ENCODE measurements at regions not wholly inside any gene's neighbourhood (a gene's known extent, or its start where the extent isn't known, plus 50 kb on each side); places are given as distances from the start of the nearest gene placed in this dataset.

GRCh38 chr4:13215560-13215959 is 268.6 kb downstream of the RAB28 start:
- intact Hi-C loops (cut with DNase I) = no loop called here
- WGBS = 100% methylated on average over 5 of the region's 5 CpGs
- no peaks in the 10 kb centered on the region for H3K27me3 ChIP-seq (replicated peaks; ENCODE audit: insufficient read depth)
- H3K36me3 ChIP-seq = no peaks in the 10 kb centered on the region
- H3K9me3 ChIP-seq = no peaks in the 10 kb centered on the region
- H3K4me3 ChIP-seq = no peak overlapping the region
- TF ChIP-seq CTCF (IDR thresholded peaks at IDR 0.05) = no peak
- no peak for TF ChIP-seq POLR2A (IDR thresholded peaks at IDR 0.05)
- TF ChIP-seq POLR2AphosphoS5 (IDR thresholded peaks at IDR 0.05) = no peak
- H3K27ac ChIP-seq = no peak overlapping the region
- no peaks in the 10 kb centered on the region for H3K4me1 ChIP-seq (replicated peaks)
- DNase-seq (ENCODE audit: low spot score) = no peak

DNA sequence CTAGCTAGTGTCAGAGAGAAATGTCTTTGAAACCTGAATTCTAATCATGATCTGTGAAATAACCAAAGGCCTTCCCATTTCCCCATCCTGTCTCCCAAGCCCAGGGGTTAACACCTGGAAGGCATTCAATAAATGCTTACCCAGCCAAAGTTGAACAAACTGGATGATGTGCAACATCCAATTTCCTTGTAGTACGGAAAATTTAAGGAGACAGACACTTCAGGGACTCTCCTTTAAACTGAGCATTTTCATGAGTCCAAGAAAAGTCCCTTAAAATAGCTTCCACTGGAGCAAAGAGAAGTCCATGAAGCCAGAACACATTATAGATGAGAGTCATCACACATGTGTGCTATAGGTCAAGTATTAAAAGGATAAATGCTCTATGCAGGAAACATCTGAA is 271.2 kb downstream of the RAB28 start:
- WGBS = 88% methylated on average over 1 of the region's 1 CpG
- intact Hi-C loops (cut with DNase I) = no loop called here
- Histone ChIP-seq H3K4me3 (no peak overlapping the region), H3K9me3 (no peaks in the 10 kb centered on the region), H3K4me1 (replicated peaks) (no peaks in the 10 kb centered on the region), H3K36me3 (no peaks in the 10 kb centered on the region), H3K27ac (no peak overlapping the region), H3K27me3 (replicated peaks; ENCODE audit: insufficient read depth) (no peaks in the 10 kb centered on the region)
- no peak for DNase-seq (ENCODE audit: low spot score)
- TF ChIP-seq CTCF (IDR thresholded peaks at IDR 0.05) (no peak), POLR2A (IDR thresholded peaks at IDR 0.05) (no peak), POLR2AphosphoS5 (IDR thresholded peaks at IDR 0.05) (no peak)

DNA sequence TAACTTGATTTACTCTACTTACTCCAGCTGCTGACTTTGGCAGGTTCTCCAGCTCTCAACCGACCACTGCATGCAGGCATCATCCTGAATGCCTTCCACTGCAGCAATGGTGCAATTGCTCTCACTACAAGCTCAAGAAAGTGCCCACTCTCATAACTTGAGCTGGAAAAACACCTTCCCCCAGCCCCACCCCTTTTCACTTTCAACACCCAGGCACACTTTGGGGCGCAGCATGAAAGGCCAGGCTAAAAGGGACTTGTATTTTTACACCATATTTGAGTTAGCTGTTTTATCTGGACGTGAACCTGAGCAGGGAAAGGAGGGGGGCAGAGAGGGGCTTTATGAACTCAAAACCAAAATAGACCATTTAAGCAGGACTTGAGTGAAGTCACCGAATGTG is 274.5 kb downstream of the RAB28 start:
- Histone ChIP-seq H3K4me3 (no peak overlapping the region), H3K36me3 (no peaks in the 10 kb centered on the region), H3K9me3 (no peaks in the 10 kb centered on the region), H3K4me1 (replicated peaks) (no peaks in the 10 kb centered on the region), H3K27me3 (replicated peaks; ENCODE audit: insufficient read depth) (no peaks in the 10 kb centered on the region), H3K27ac (no peak overlapping the region)
- intact Hi-C loops (cut with DNase I) = no loop called here
- 78% methylated on average over 4 of the region's 4 CpGs for WGBS
- no peak for DNase-seq (ENCODE audit: low spot score)
- TF ChIP-seq POLR2A (IDR thresholded peaks at IDR 0.05) = no peak

- Histone ChIP-seq H3K27ac (no peak overlapping the region), H3K27me3 (replicated peaks; ENCODE audit: insufficient read depth) (no peaks in the 10 kb centered on the region), H3K4me1 (replicated peaks) (no peaks in the 10 kb centered on the region), H3K36me3 (no peaks in the 10 kb centered on the region), H3K9me3 (no peaks in the 10 kb centered on the region), H3K4me3 (no peak overlapping the region)
- TF ChIP-seq POLR2A (IDR thresholded peaks at IDR 0.05) (no peak), POLR2AphosphoS5 (IDR thresholded peaks at IDR 0.05) (no peak), CTCF (IDR thresholded peaks at IDR 0.05) (no peak)
- intact Hi-C loops (cut with DNase I) = no loop called here
- WGBS = 95% methylated on average over 3 of the region's 3 CpGs
- no peak for DNase-seq (ENCODE audit: low spot score)
Measured at GRCh38 chr4:13208558-13209193, 275.5 kb downstream of the RAB28 start.

DNA sequence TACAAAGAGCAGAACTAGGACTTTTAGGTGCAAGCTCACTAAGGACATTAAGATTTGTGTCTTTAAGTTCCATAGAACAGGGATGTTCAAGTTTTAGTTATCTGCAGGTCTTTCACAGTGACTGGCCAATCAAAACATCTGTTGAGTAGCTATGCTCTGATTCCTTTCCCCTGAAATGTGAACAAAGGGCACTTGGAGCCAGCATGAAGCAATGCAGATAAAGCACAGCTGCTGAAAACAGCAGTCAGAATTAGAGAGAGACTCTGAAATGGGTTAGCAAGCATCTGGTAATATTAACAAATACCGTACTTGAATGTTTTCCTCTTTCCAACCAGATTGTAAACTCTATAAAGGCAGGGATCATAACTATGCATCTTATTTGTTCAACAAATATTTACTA is 276.9 kb downstream of the RAB28 start:
- intact Hi-C loops (cut with DNase I) = no loop called here
- no peak for DNase-seq (ENCODE audit: low spot score)
- no peak overlapping the region for H3K4me3 ChIP-seq
- H3K27ac ChIP-seq = no peak overlapping the region
- no peaks in the 10 kb centered on the region for H3K27me3 ChIP-seq (replicated peaks; ENCODE audit: insufficient read depth)
- H3K36me3 ChIP-seq = no peaks in the 10 kb centered on the region
- H3K9me3 ChIP-seq = no peaks in the 10 kb centered on the region
- TF ChIP-seq CTCF (IDR thresholded peaks at IDR 0.05) (no peak), POLR2A (IDR thresholded peaks at IDR 0.05) (no peak), POLR2AphosphoS5 (IDR thresholded peaks at IDR 0.05) (no peak)
- 46% methylated on average over 1 of the region's 1 CpG for WGBS
- no peaks in the 10 kb centered on the region for H3K4me1 ChIP-seq (replicated peaks)
